ENCODE measurements at regions not wholly inside any gene's neighbourhood (a gene's known extent, or its start where the extent isn't known, plus 50 kb on each side); places are given as distances from the start of the nearest gene placed in this dataset.

GRCh38 chr2:212891580-212891979 lies 259.8 kb downstream of the IKZF2 start:
- no peak for TF ChIP-seq LARP7 (IDR thresholded peaks at IDR 0.05)
- no peak for TF ChIP-seq RFX5 (IDR thresholded peaks at IDR 0.05; ENCODE audit: low read depth, low read length)
- TF ChIP-seq ZNF609 (CRISPR knock-in tag; IDR thresholded peaks at IDR 0.05; ENCODE audit: borderline replicate concordance), result no peak
- no peak for TF ChIP-seq CTCF (IDR thresholded peaks at IDR 0.05 in 2 of 3, conservative IDR thresholded peaks at IDR 0.05 in 1 of 3; ENCODE audit: insufficient read depth in 2 of 3, low read depth in 1 of 3, low read length in 3 of 3)
- TF ChIP-seq ELF4 (CRISPR knock-in tag; IDR thresholded peaks at IDR 0.05), result no peak
- no peak for TF ChIP-seq POLR2A (conservative IDR thresholded peaks at IDR 0.05)
- no peak for TF ChIP-seq SMC3 (conservative IDR thresholded peaks at IDR 0.05; ENCODE audit: insufficient read depth, low read depth, low read length)
- TF ChIP-seq, protein P1, sequence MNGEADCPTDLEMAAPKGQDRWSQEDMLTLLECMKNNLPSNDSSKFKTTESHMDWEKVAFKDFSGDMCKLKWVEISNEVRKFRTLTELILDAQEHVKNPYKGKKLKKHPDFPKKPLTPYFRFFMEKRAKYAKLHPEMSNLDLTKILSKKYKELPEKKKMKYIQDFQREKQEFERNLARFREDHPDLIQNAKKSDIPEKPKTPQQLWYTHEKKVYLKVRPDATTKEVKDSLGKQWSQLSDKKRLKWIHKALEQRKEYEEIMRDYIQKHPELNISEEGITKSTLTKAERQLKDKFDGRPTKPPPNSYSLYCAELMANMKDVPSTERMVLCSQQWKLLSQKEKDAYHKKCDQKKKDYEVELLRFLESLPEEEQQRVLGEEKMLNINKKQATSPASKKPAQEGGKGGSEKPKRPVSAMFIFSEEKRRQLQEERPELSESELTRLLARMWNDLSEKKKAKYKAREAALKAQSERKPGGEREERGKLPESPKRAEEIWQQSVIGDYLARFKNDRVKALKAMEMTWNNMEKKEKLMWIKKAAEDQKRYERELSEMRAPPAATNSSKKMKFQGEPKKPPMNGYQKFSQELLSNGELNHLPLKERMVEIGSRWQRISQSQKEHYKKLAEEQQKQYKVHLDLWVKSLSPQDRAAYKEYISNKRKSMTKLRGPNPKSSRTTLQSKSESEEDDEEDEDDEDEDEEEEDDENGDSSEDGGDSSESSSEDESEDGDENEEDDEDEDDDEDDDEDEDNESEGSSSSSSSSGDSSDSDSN (IDR thresholded peaks at IDR 0.05; ENCODE audit: borderline replicate concordance in 1 of 2, low read depth in 2 of 2, low read length in 2 of 2), result no peak
- TF ChIP-seq, protein P2, sequence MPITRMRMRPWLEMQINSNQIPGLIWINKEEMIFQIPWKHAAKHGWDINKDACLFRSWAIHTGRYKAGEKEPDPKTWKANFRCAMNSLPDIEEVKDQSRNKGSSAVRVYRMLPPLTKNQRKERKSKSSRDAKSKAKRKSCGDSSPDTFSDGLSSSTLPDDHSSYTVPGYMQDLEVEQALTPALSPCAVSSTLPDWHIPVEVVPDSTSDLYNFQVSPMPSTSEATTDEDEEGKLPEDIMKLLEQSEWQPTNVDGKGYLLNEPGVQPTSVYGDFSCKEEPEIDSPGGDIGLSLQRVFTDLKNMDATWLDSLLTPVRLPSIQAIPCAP (CRISPR knock-in tag; IDR thresholded peaks at IDR 0.05; ENCODE audit: borderline replicate concordance), result no peak
- TF ChIP-seq PREB (CRISPR knock-in tag; IDR thresholded peaks at IDR 0.05), result no peak
- no peak for TF ChIP-seq NFXL1 (CRISPR knock-in tag; IDR thresholded peaks at IDR 0.05)
- no peak for TF ChIP-seq CBX2 (IDR thresholded peaks at IDR 0.05; ENCODE audit: insufficient read depth, low read length, poor library complexity, severe bottlenecking)
- no peak for TF ChIP-seq EZH2 (IDR thresholded peaks at IDR 0.05; ENCODE audit: borderline replicate concordance, low read depth, low read length)
- no peak for TF ChIP-seq REST (IDR thresholded peaks at IDR 0.05; ENCODE audit: borderline replicate concordance)
- TF ChIP-seq REST (CRISPR knock-in tag; IDR thresholded peaks at IDR 0.05; ENCODE audit: low read depth), result no peak

Data from K562 (cell line).